Uterus (tissue), 2 donors: ENCODE measurements at regions not wholly inside any gene's neighbourhood (a gene's known extent, or its start where the extent isn't known, plus 50 kb on each side); places are given as distances from the start of the nearest gene placed in this dataset.

Experiments used
- POLR2A ChIP-seq, 2 donors: fragments of 450-650 bp; IDR thresholded peaks; one replicate each; pipeline ENCODE4 v1.6.1; 2016; ENCODE audit warnings: antibody characterized with exemption in 2 of 2, mild to moderate bottlenecking in 1 of 2, moderate library complexity in 1 of 2
- TF ChIP-seq, protein P1 (sequence below), 4 experiments: fragments of 200-600 bp in 2 of 4; fragments of 450-650 bp in 2 of 4; sonication (generic) in 2 of 4; IDR thresholded peaks; one replicate each; pipeline ENCODE4 v1.5.1; 2016 to 2019; ENCODE audit warnings: antibody characterized with exemption in 4 of 4, mild to moderate bottlenecking in 2 of 4, moderate library complexity in 1 of 4

- no peak for TF ChIP-seq POLR2A (IDR thresholded peaks at IDR 0.05)
- TF ChIP-seq, protein P1, sequence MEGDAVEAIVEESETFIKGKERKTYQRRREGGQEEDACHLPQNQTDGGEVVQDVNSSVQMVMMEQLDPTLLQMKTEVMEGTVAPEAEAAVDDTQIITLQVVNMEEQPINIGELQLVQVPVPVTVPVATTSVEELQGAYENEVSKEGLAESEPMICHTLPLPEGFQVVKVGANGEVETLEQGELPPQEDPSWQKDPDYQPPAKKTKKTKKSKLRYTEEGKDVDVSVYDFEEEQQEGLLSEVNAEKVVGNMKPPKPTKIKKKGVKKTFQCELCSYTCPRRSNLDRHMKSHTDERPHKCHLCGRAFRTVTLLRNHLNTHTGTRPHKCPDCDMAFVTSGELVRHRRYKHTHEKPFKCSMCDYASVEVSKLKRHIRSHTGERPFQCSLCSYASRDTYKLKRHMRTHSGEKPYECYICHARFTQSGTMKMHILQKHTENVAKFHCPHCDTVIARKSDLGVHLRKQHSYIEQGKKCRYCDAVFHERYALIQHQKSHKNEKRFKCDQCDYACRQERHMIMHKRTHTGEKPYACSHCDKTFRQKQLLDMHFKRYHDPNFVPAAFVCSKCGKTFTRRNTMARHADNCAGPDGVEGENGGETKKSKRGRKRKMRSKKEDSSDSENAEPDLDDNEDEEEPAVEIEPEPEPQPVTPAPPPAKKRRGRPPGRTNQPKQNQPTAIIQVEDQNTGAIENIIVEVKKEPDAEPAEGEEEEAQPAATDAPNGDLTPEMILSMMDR (IDR thresholded peaks at IDR 0.05) = no peak
Observed at GRCh38 chr14:34161351-34162082, 210.6 kb upstream of the EGLN3 start.
